HepG2 (cell line): ENCODE measurements at regions not wholly inside any gene's neighbourhood (a gene's known extent, or its start where the extent isn't known, plus 50 kb on each side); places are given as distances from the start of the nearest gene placed in this dataset.

Source experiments
- AKAP8 ChIP-seq: sonication (generic); formaldehyde crosslinking; IDR thresholded peaks from 2 replicates; pipeline ENCODE4 v1.5.1; 2020; ENCODE audit warnings: mild to moderate bottlenecking, missing genetic modification reagents
- CREBL2 ChIP-seq: sonication (generic); formaldehyde crosslinking; IDR thresholded peaks from 2 replicates; pipeline ENCODE4 v1.8.1; 2023; ENCODE audit warnings: missing genetic modification reagents, mild to moderate bottlenecking, borderline replicate concordance
- CTCF ChIP-seq: sonication (generic); formaldehyde crosslinking; IDR thresholded peaks from 2 replicates; pipeline ENCODE4 v1.5.0; 2020; ENCODE audit warnings: mild to moderate bottlenecking, missing genetic modification reagents, moderate library complexity
- FOXM1 ChIP-seq: sonication (generic); formaldehyde crosslinking; IDR thresholded peaks from 2 replicates; pipeline ENCODE4 v1.5.0; 2020; ENCODE audit warnings: missing genetic modification reagents
- HCFC1 ChIP-seq: fragments of 150-350 bp; IDR thresholded peaks from 2 replicates; pipeline ENCODE4 v1.6.1; 2014; ENCODE audit warnings: low read depth, low read length
- MYPOP ChIP-seq: sonication (generic); formaldehyde crosslinking; IDR thresholded peaks from 2 replicates; pipeline ENCODE4 v1.8.1; 2023; ENCODE audit warnings: mild to moderate bottlenecking, moderate library complexity, missing genetic modification reagents
- PHF20 ChIP-seq: sonication (generic); formaldehyde crosslinking; IDR thresholded peaks from 2 replicates; pipeline ENCODE4 v1.5.0; 2020; ENCODE audit warnings: mild to moderate bottlenecking, missing genetic modification reagents
- POLR2A ChIP-seq, 2 experiments: IDR thresholded peaks; 2 replicates each; pipeline ENCODE4 v1.6.1; 2011; ENCODE audit warnings: low read depth in 2 of 2, low read length in 2 of 2, mild to moderate bottlenecking in 1 of 2, moderate library complexity in 1 of 2; ENCODE audit not compliant: insufficient read depth in 1 of 2
- TRAFD1 ChIP-seq: sonication (generic); formaldehyde crosslinking; IDR thresholded peaks from 2 replicates; pipeline ENCODE4 v1.5.1; 2020; ENCODE audit warnings: missing genetic modification reagents, mild to moderate bottlenecking, borderline replicate concordance
- ZNF12 ChIP-seq: sonication (generic); formaldehyde crosslinking; IDR thresholded peaks from 2 replicates; pipeline ENCODE4 v1.5.0; 2020; ENCODE audit warnings: missing genetic modification reagents
- ZNF501 ChIP-seq: sonication (generic); formaldehyde crosslinking; IDR thresholded peaks from 2 replicates; pipeline ENCODE4 v1.5.1; 2020; ENCODE audit warnings: mild to moderate bottlenecking, moderate library complexity, missing genetic modification reagents

GRCh38 chr15:70217226-70218160 lies 119.8 kb upstream of the TLE3 start:
- TF ChIP-seq CREBL2 = no peak
- TF ChIP-seq MYPOP (CRISPR knock-in tag) = no peak
- TF ChIP-seq FOXM1 = no peak
- TF ChIP-seq PHF20 = no peak
- TF ChIP-seq ZNF501 (CRISPR knock-in tag) = no peak
- TF ChIP-seq CTCF (CRISPR knock-in tag) = no peak
- no peak for TF ChIP-seq ZNF12 (CRISPR knock-in tag)
- no peak for TF ChIP-seq POLR2A (IDR thresholded peaks at IDR 0.05; ENCODE audit: insufficient read depth in 1 of 2, low read depth in 2 of 2, low read length in 2 of 2)
- no peak for TF ChIP-seq AKAP8 (CRISPR knock-in tag)
- no peak for TF ChIP-seq HCFC1
- TF ChIP-seq TRAFD1 (CRISPR knock-in tag) = no peak
